H9 (cell line): ENCODE measurements at regions not wholly inside any gene's neighbourhood (a gene's known extent, or its start where the extent isn't known, plus 50 kb on each side); places are given as distances from the start of the nearest gene placed in this dataset.

ENCODE experiments used
- DNase-seq: peaks from one replicate; pipeline ENCODE4 v3.0.0-alpha.2; 2017
- H2AFZ ChIP-seq: one replicate; pipeline ENCODE4 v1.6.1; 2013; ENCODE audit warnings: mild to moderate bottlenecking, low read length, control low read depth, moderate library complexity
- H2AK5ac ChIP-seq: 2 replicates; pipeline ENCODE4 v1.6.1; 2013; ENCODE audit warnings: low read length, control low read depth, mixed read lengths; ENCODE audit not compliant: insufficient read length
- H2BK120ac ChIP-seq: one replicate; pipeline ENCODE4 v1.6.1; 2013; ENCODE audit warnings: low read depth, mild to moderate bottlenecking, low read length, control low read depth, inconsistent platforms; ENCODE audit not compliant: poor library complexity, severe bottlenecking
- H2BK12ac ChIP-seq: 2 replicates; pipeline ENCODE4 v1.6.1; 2013; ENCODE audit warnings: low read length, control low read depth, mixed read lengths, low read depth; ENCODE audit not compliant: insufficient read length
- H2BK15ac ChIP-seq: 2 replicates; pipeline ENCODE4 v1.6.1; 2013; ENCODE audit warnings: low read depth, low read length, control low read depth
- H2BK20ac ChIP-seq: one replicate; pipeline ENCODE4 v1.6.1; 2013; ENCODE audit warnings: low read depth, mild to moderate bottlenecking, low read length, control low read depth, inconsistent platforms; ENCODE audit not compliant: poor library complexity, severe bottlenecking
- H2BK5ac ChIP-seq: 2 replicates; pipeline ENCODE4 v1.6.1; 2013; ENCODE audit warnings: low read length, control low read depth, mixed read lengths; ENCODE audit not compliant: insufficient read length
- H3K14ac ChIP-seq: 2 replicates; pipeline ENCODE4 v1.6.1; 2013; ENCODE audit warnings: low read length, control low read depth; ENCODE audit not compliant: insufficient read depth
- H3K18ac ChIP-seq: 2 replicates; pipeline ENCODE4 v1.6.1; 2013; ENCODE audit warnings: low read depth, mild to moderate bottlenecking, mixed read lengths, low read length, control low read depth; ENCODE audit not compliant: insufficient read length
- H3K23ac ChIP-seq: 2 replicates; pipeline ENCODE4 v1.6.1; 2013; ENCODE audit warnings: low read length, control low read depth, mixed read lengths, low read depth; ENCODE audit not compliant: insufficient read length
- H3K23me2 ChIP-seq: 2 replicates; pipeline ENCODE4 v1.6.1; 2013; ENCODE audit warnings: low read depth, mild to moderate bottlenecking, mixed read lengths, low read length, control low read depth; ENCODE audit not compliant: insufficient read length, poor library complexity, severe bottlenecking
- H3K27ac ChIP-seq: 2 replicates; pipeline ENCODE4 v1.5.1; 2013; ENCODE audit warnings: low read length, control low read depth, mixed read lengths, low read depth; ENCODE audit not compliant: insufficient read length
- H3K27me3 ChIP-seq: 2 replicates; pipeline ENCODE4 v1.6.1; 2013; ENCODE audit warnings: low read length, control low read depth, inconsistent platforms; ENCODE audit not compliant: insufficient read depth
- H3K4ac ChIP-seq: 2 replicates; pipeline ENCODE4 v1.6.1; 2013; ENCODE audit warnings: low read depth, mild to moderate bottlenecking, control low read depth, inconsistent platforms, low read length, moderate library complexity
- H3K4me1 ChIP-seq: 2 replicates; pipeline ENCODE4 v1.6.1; 2013; ENCODE audit warnings: low read length, control low read depth, inconsistent platforms; ENCODE audit not compliant: insufficient read depth
- H3K4me2 ChIP-seq: 2 replicates; pipeline ENCODE4 v1.6.1; 2013; ENCODE audit warnings: low read length, control low read depth, mixed read lengths; ENCODE audit not compliant: insufficient read length, insufficient read depth
- H3K56ac ChIP-seq: 2 replicates; pipeline ENCODE4 v1.6.1; 2013; ENCODE audit warnings: low read depth, mild to moderate bottlenecking, mixed read lengths, low read length, control low read depth; ENCODE audit not compliant: insufficient read length
- H3K79me1 ChIP-seq: 2 replicates; pipeline ENCODE4 v1.6.1; 2013; ENCODE audit warnings: low read depth, mild to moderate bottlenecking, moderate library complexity, low read length, control low read depth, inconsistent platforms; ENCODE audit not compliant: insufficient read depth, poor library complexity, severe bottlenecking
- H3K79me2 ChIP-seq: 2 replicates; pipeline ENCODE4 v1.6.1; 2013; ENCODE audit warnings: low read length, control low read depth, inconsistent platforms; ENCODE audit not compliant: insufficient read depth
- H3K9ac ChIP-seq: 2 replicates; pipeline ENCODE4 v1.6.1; 2013; ENCODE audit warnings: low read length, control low read depth, mixed read lengths; ENCODE audit not compliant: insufficient read length; ENCODE audit errors: extremely low read depth
- H3K9me3 ChIP-seq: one replicate; pipeline ENCODE4 v1.6.1; 2013; ENCODE audit warnings: low read depth, low read length, inconsistent platforms; ENCODE audit not compliant: control insufficient read depth
- H3T11ph ChIP-seq: one replicate; pipeline ENCODE4 v1.6.1; 2013; ENCODE audit warnings: mild to moderate bottlenecking, low read length, control low read depth, inconsistent platforms
- H4K20me1 ChIP-seq: one replicate; pipeline ENCODE4 v1.6.1; 2013; ENCODE audit not compliant: control insufficient read depth, insufficient read length, insufficient read depth
- H4K5ac ChIP-seq: 2 replicates; pipeline ENCODE4 v1.6.1; 2013; ENCODE audit warnings: low read depth, mild to moderate bottlenecking, mixed read lengths, low read length, control low read depth; ENCODE audit not compliant: insufficient read length
- H4K8ac ChIP-seq: replicated peaks from 2 replicates; pipeline ENCODE4 v1.6.1; 2013; ENCODE audit warnings: low read length, control low read depth, mixed read lengths, low read depth; ENCODE audit not compliant: insufficient read length
- H4K91ac ChIP-seq: 2 replicates; pipeline ENCODE4 v1.6.1; 2013; ENCODE audit warnings: low read depth, mild to moderate bottlenecking, moderate library complexity, mixed read lengths, low read length, control low read depth; ENCODE audit not compliant: insufficient read length
- H3K27ac Mint-ChIP-seq, 3 experiments: 2 replicates in 2 of 3; 3 replicates in 1 of 3; pipeline ENCODE4 v1.8.0; 2020 to 2021; ENCODE audit warnings: mixed read lengths in 3 of 3, mild to moderate bottlenecking in 1 of 3, moderate library complexity in 1 of 3
- H3K27me3 Mint-ChIP-seq: 2 replicates; pipeline ENCODE4 v1.8.0; 2021; ENCODE audit warnings: low read depth, mild to moderate bottlenecking, moderate library complexity, mixed read lengths
- H3K36me3 Mint-ChIP-seq, 3 experiments: 2 replicates in 2 of 3; 3 replicates in 1 of 3; pipeline ENCODE4 v1.8.0; 2020 to 2021; ENCODE audit warnings: low read depth in 3 of 3, mixed read lengths in 3 of 3; ENCODE audit not compliant: insufficient read depth in 1 of 3
- H3K4me1 Mint-ChIP-seq, 2 experiments: 2 replicates each; pipeline ENCODE4 v1.8.0; 2020; ENCODE audit warnings: mixed read lengths in 2 of 2
- H3K4me3 Mint-ChIP-seq, 2 experiments: 2 replicates in 1 of 2; 3 replicates in 1 of 2; pipeline ENCODE4 v1.8.0; 2020 to 2021; ENCODE audit warnings: mild to moderate bottlenecking in 2 of 2, mixed read lengths in 2 of 2, moderate library complexity in 1 of 2
- H3K9me3 Mint-ChIP-seq, 2 experiments: 2 replicates in 1 of 2; 3 replicates in 1 of 2; pipeline ENCODE4 v1.8.0; 2020; ENCODE audit warnings: mild to moderate bottlenecking in 2 of 2, mixed read lengths in 2 of 2, moderate library complexity in 1 of 2
- CTCF ChIP-seq: fragments of 200-600 bp; sonication (generic); conservative IDR thresholded peaks from 3 replicates; pipeline ENCODE4 v1.8.0; 2021; ENCODE audit warnings: antibody characterized with exemption, mild to moderate bottlenecking
- WGBS: extraction: QIAGEN DNeasy Blood & Tissue Kit; methylation state at CpG from one replicate; pipeline ENCODE4 v1.1.7; 2013; ENCODE audit warnings: missing lambda C conversion rate, low lambda C conversion rate, mixed read lengths; ENCODE audit not compliant: insufficient read length; ENCODE audit errors: extremely low coverage; 5-methylcytosine and 5-hydroxymethylcytosine counted together

GRCh38 chr6:11459079-11459610, 78.4 kb upstream of the TMEM170B start:
- H3K27ac Mint-ChIP-seq = no peak overlapping the region
- no peaks in the 10 kb centered on the region for H3K4me1 Mint-ChIP-seq
- Histone ChIP-seq H4K20me1 (no peaks in the 10 kb centered on the region), H3K79me1 (no peaks in the 10 kb centered on the region), H4K5ac (no peak overlapping the region), H4K8ac (no peak overlapping the region), H3K9ac (no peak overlapping the region), H3K79me2 (no peaks in the 10 kb centered on the region), H3K27ac (no peak overlapping the region), H3K27me3 (no peaks in the 10 kb centered on the region), H4K91ac (no peak overlapping the region), H2BK15ac (no peak overlapping the region), H2AFZ (no peak overlapping the region), H2BK12ac (no peak overlapping the region), H2BK20ac (no peak overlapping the region), H3K4ac (no peak overlapping the region), H3T11ph (no peak overlapping the region), H3K14ac (no peak overlapping the region), H2BK5ac (no peak overlapping the region), H3K56ac (no peak overlapping the region), H3K4me1 (no peaks in the 10 kb centered on the region), H3K4me2 (no peak overlapping the region), H3K18ac (no peak overlapping the region), H2BK120ac (no peak overlapping the region), H3K23ac (no peak overlapping the region), H3K23me2 (no peaks in the 10 kb centered on the region), H2AK5ac (no peak overlapping the region), H3K9me3 (no peaks in the 10 kb centered on the region)
- H3K4me3 Mint-ChIP-seq = no peak overlapping the region
- WGBS = no CpG with 5 or more reads among the region's 2 CpGs
- peaks cover 0 to 6% of the 10 kb centered on the region in 2 experiments; a peak in 4 of 5 replicates for H3K9me3 Mint-ChIP-seq
- H3K27me3 Mint-ChIP-seq = peaks cover 13% of the 10 kb centered on the region
- H3K36me3 Mint-ChIP-seq = no peaks in the 10 kb centered on the region; a peak in 1 of 7 replicates
- DNase-seq = no peak
- no peak for TF ChIP-seq CTCF
